SK-N-SH (cell line): ENCODE measurements at regions not wholly inside any gene's neighbourhood (a gene's known extent, or its start where the extent isn't known, plus 50 kb on each side); places are given as distances from the start of the nearest gene placed in this dataset.

ENCODE experiments used
- CTCF ChIA-PET: fragments of 300-600, 350-600 bp; formaldehyde crosslinking; extraction: SDS; loops from one replicate; lab custom pipeline; 2021; lab: Yijun Ruan, JAX
- POLR2A ChIA-PET: fragments of 350-600 bp; sonication (Branson Sonifier 250); formaldehyde crosslinking; extraction: SDS; loops from one replicate; lab custom pipeline; 2020; ENCODE audit warnings: antibody characterized with exemption, inconsistent platforms; lab: Yijun Ruan, JAX
- DNase-seq: peaks from one replicate; pipeline ENCODE4 v3.0.0; 2012
- H2AFZ ChIP-seq: fragments of 200-600 bp; sonication (generic); 2 replicates; pipeline ENCODE4 v1.8.1; 2016; ENCODE audit warnings: antibody characterized with exemption, mild to moderate bottlenecking, low read depth
- H3F3A ChIP-seq: fragments of 200-600 bp; sonication (generic); replicated peaks from 2 replicates; pipeline ENCODE3; 2016; ENCODE audit warnings: antibody characterized with exemption, mild to moderate bottlenecking; ENCODE audit not compliant: insufficient read depth
- H3K27ac ChIP-seq, 2 experiments: fragments of 200-500 bp in 1 of 2; fragments of 200-600 bp in 1 of 2; sonication (Bioruptor generic) in 1 of 2; sonication (generic), shearing (Covaris generic) in 1 of 2; 2 replicates each; pipeline versions ENCODE4 v1.5.1 to v1.6.1; 2014 to 2016; ENCODE audit warnings: low read depth in 2 of 2, inconsistent platforms in 1 of 2, low read length in 1 of 2, mild to moderate bottlenecking in 1 of 2, mixed read lengths in 1 of 2
- H3K27me3 ChIP-seq: fragments of 200-600 bp; sonication (generic), shearing (Covaris generic); 2 replicates; pipeline ENCODE4 v1.6.1; 2016; ENCODE audit warnings: mixed run types; ENCODE audit not compliant: insufficient read depth
- H3K36me3 ChIP-seq, 2 experiments: fragments of 200-500 bp in 1 of 2; fragments of 200-600 bp in 1 of 2; sonication (Bioruptor generic) in 1 of 2; sonication (generic) in 1 of 2; replicated peaks in 1 of 2; 2 replicates each; pipeline versions ENCODE3 to v1.5.1; 2014 to 2016; ENCODE audit warnings: low read length in 1 of 2, mild to moderate bottlenecking in 1 of 2; ENCODE audit not compliant: insufficient read depth in 2 of 2, control insufficient read depth in 1 of 2
- H3K4me1 ChIP-seq, 2 experiments: fragments of 200-500 bp in 1 of 2; fragments of 200-600 bp in 1 of 2; sonication (Bioruptor generic) in 1 of 2; sonication (generic), shearing (Covaris generic) in 1 of 2; 2 replicates each; pipeline versions ENCODE4 v1.5.1 to v1.6.1; 2014 to 2016; ENCODE audit warnings: low read depth in 1 of 2, low read length in 1 of 2, mixed run types in 1 of 2; ENCODE audit not compliant: insufficient read depth in 2 of 2, control insufficient read depth in 1 of 2
- H3K4me2 ChIP-seq: fragments of 200-600 bp; sonication (generic), shearing (Covaris generic); 2 replicates; pipeline ENCODE4 v1.6.1; 2017; ENCODE audit warnings: mixed run types
- H3K4me3 ChIP-seq, 2 experiments: fragments of 200-500 bp in 1 of 2; fragments of 200-600 bp in 1 of 2; sonication (Bioruptor generic) in 1 of 2; sonication (generic), shearing (Covaris generic) in 1 of 2; 2 replicates each; pipeline versions ENCODE4 v1.5.1 to v1.8.1; 2014 to 2016; ENCODE audit warnings: low read depth in 2 of 2, inconsistent platforms in 1 of 2, low read length in 1 of 2, mild to moderate bottlenecking in 1 of 2, mixed read lengths in 1 of 2, moderate library complexity in 1 of 2
- H3K79me2 ChIP-seq: fragments of 200-600 bp; sonication (generic); 2 replicates; pipeline ENCODE4 v1.8.1; 2017; ENCODE audit warnings: mild to moderate bottlenecking; ENCODE audit not compliant: insufficient read depth
- H3K9ac ChIP-seq: fragments of 200-600 bp; sonication (generic); 2 replicates; pipeline ENCODE4 v1.6.1; 2017; ENCODE audit warnings: mixed run types
- H3K9me2 ChIP-seq: fragments of 200-600 bp; sonication (generic); 2 replicates; pipeline ENCODE4 v1.6.1; 2017; ENCODE audit warnings: mixed run types
- H3K9me3 ChIP-seq: fragments of 200-600 bp; sonication (generic); 2 replicates; pipeline ENCODE4 v1.6.1; 2017; ENCODE audit warnings: mixed run types, mild to moderate bottlenecking, moderate library complexity
- H4K20me1 ChIP-seq: fragments of 200-600 bp; sonication (generic); 2 replicates; pipeline ENCODE4 v1.6.1; 2017; ENCODE audit warnings: mild to moderate bottlenecking, mixed run types; ENCODE audit not compliant: insufficient read depth
- ELF1 ChIP-seq: IDR thresholded peaks from 2 replicates; pipeline ENCODE4 v1.4.0; 2012
- FOSL2 ChIP-seq: IDR thresholded peaks from 2 replicates; pipeline ENCODE4 v1.4.0; 2012; ENCODE audit warnings: low read depth, mild to moderate bottlenecking, moderate library complexity, borderline replicate concordance
- FOXJ3 ChIP-seq: sonication (generic); formaldehyde crosslinking; IDR thresholded peaks from 2 replicates; pipeline ENCODE4 v1.5.1; 2020; ENCODE audit warnings: mild to moderate bottlenecking, missing genetic modification reagents
- FOXM1 ChIP-seq: IDR thresholded peaks from 2 replicates; pipeline ENCODE4 v1.4.0; 2012; ENCODE audit warnings: low read depth, mild to moderate bottlenecking
- IRF3 ChIP-seq: fragments of 150-350 bp; IDR thresholded peaks from 2 replicates; pipeline ENCODE4 v1.6.1; 2016; ENCODE audit warnings: mild to moderate bottlenecking, low read depth, low read length
- JUND ChIP-seq: IDR thresholded peaks from 2 replicates; pipeline ENCODE4 v1.4.0; 2012
- MXI1 ChIP-seq: IDR thresholded peaks from 2 replicates; pipeline ENCODE4 v1.6.1; 2012; ENCODE audit warnings: mild to moderate bottlenecking, low read depth, low read length, improper control_type of control experiment
- NFIC ChIP-seq: IDR thresholded peaks from 2 replicates; pipeline ENCODE4 v1.4.0; 2012; ENCODE audit warnings: borderline replicate concordance
- PBX3 ChIP-seq: IDR thresholded peaks from 2 replicates; pipeline ENCODE4; 2012
- POLR2AphosphoS5 ChIP-seq: IDR thresholded peaks from 2 replicates; pipeline ENCODE4 v1.6.1; 2012; ENCODE audit warnings: low read depth, low read length
- RAD21 ChIP-seq: IDR thresholded peaks from 2 replicates; pipeline ENCODE4 v1.6.1; 2012; ENCODE audit warnings: mild to moderate bottlenecking, low read length
- RXRA ChIP-seq: IDR thresholded peaks from 2 replicates; pipeline ENCODE4 v1.4.0; 2012; ENCODE audit warnings: low read depth, mild to moderate bottlenecking, borderline replicate concordance
- SIN3A ChIP-seq: IDR thresholded peaks from 2 replicates; pipeline ENCODE4 v1.6.1; 2012; ENCODE audit warnings: low read depth, mild to moderate bottlenecking, low read length, moderate library complexity, borderline replicate concordance
- TEAD4 ChIP-seq: IDR thresholded peaks from 2 replicates; pipeline ENCODE4 v1.4.0; 2012; ENCODE audit warnings: mild to moderate bottlenecking, borderline replicate concordance; ENCODE audit not compliant: insufficient read depth
- YY1 ChIP-seq: IDR thresholded peaks from 2 replicates; pipeline ENCODE4 v1.4.0; 2012; ENCODE audit warnings: low read depth, mild to moderate bottlenecking
- WGBS: methylation state at CpG from one replicate; pipeline ENCODE4 v1.1.6; 2017; ENCODE audit warnings: low lambda C conversion rate; 5-methylcytosine and 5-hydroxymethylcytosine counted together
- TF ChIP-seq, protein P1 (sequence below): IDR thresholded peaks from 2 replicates; pipeline ENCODE4 v1.4.0; 2012; ENCODE audit warnings: low read depth, borderline replicate concordance
- TF ChIP-seq, protein P2 (sequence below): fragments of 200-600 bp; sonication (generic); IDR thresholded peaks from 2 replicates; pipeline ENCODE4 v1.6.1; 2017; ENCODE audit warnings: antibody characterized with exemption, mild to moderate bottlenecking, moderate library complexity
- TF ChIP-seq, protein P3 (sequence below): IDR thresholded peaks from 2 replicates; pipeline ENCODE4 v1.4.0; 2012; ENCODE audit warnings: low read depth

- no peak for TF ChIP-seq RAD21
- TF ChIP-seq ELF1 = no peak
- TF ChIP-seq, all 33 proteins: peak for 0
These were observed 131.6 kb downstream of the OLFM4 start (continued) for GRCh38 chr13:53160211-53160610.

DNA sequence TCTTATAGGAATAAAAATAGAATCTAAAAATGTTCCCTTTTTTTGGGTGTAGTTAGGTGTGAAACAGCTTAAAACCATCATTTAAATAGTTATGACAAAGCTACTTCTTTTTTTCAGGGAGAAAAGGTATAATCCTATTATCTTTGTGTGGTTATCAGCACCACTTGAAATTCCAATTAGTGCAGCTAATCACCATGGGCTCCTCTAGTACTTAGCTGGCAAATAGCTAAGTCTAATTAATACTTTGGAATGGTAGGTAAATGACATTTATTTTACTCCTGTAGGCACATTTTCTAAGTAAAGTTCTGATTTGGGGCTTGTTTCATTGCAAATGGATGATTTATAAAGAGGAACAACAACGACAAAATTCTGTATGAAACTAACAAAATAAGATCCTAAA is 132.6 kb downstream of the OLFM4 start:
- Histone ChIP-seq H3K4me1 (no peaks in the 10 kb centered on the region), H3K4me3 (no peak overlapping the region), H4K20me1 (no peaks in the 10 kb centered on the region), H3K9me2 (no peaks in the 10 kb centered on the region), H2AFZ (no peak overlapping the region), H3K9ac (no peak overlapping the region), H3K4me2 (no peak overlapping the region), H3K36me3 (no peaks in the 10 kb centered on the region), H3F3A (no peaks in the 10 kb centered on the region), H3K79me2 (no peaks in the 10 kb centered on the region), H3K27ac (no peak overlapping the region), H3K27me3 (no peaks in the 10 kb centered on the region), H3K9me3 (no peaks in the 10 kb centered on the region)
- ChIA-PET POLR2A (no interaction called here), CTCF (interaction anchor here (0.7 to 2.8 kb wide), 6 partner anchors 9 to 262 kb away, joined by 3 to 22 read pairs (median 3); no protein-coding TSS in a partner anchor)
- WGBS = 8% methylated on average over 1 of the region's 1 CpG
- DNase-seq = no peak
- no peak for TF ChIP-seq POLR2AphosphoS5
- TF ChIP-seq NFIC = no peak
- TF ChIP-seq FOXM1 = no peak
- no peak for TF ChIP-seq PBX3
- TF ChIP-seq ELF1 = no peak
- TF ChIP-seq FOSL2 = no peak
- TF ChIP-seq FOXJ3 (CRISPR knock-in tag) = no peak
- TF ChIP-seq RXRA = no peak
- no peak for TF ChIP-seq JUND
- TF ChIP-seq, protein P1, sequence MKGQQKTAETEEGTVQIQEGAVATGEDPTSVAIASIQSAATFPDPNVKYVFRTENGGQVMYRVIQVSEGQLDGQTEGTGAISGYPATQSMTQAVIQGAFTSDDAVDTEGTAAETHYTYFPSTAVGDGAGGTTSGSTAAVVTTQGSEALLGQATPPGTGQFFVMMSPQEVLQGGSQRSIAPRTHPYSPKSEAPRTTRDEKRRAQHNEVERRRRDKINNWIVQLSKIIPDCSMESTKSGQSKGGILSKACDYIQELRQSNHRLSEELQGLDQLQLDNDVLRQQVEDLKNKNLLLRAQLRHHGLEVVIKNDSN = no peak
- TF ChIP-seq TEAD4 = no peak
- TF ChIP-seq IRF3 = no peak
- TF ChIP-seq SIN3A = no peak
- no peak for TF ChIP-seq MXI1
- TF ChIP-seq, protein P2, sequence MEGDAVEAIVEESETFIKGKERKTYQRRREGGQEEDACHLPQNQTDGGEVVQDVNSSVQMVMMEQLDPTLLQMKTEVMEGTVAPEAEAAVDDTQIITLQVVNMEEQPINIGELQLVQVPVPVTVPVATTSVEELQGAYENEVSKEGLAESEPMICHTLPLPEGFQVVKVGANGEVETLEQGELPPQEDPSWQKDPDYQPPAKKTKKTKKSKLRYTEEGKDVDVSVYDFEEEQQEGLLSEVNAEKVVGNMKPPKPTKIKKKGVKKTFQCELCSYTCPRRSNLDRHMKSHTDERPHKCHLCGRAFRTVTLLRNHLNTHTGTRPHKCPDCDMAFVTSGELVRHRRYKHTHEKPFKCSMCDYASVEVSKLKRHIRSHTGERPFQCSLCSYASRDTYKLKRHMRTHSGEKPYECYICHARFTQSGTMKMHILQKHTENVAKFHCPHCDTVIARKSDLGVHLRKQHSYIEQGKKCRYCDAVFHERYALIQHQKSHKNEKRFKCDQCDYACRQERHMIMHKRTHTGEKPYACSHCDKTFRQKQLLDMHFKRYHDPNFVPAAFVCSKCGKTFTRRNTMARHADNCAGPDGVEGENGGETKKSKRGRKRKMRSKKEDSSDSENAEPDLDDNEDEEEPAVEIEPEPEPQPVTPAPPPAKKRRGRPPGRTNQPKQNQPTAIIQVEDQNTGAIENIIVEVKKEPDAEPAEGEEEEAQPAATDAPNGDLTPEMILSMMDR = no peak
- TF ChIP-seq YY1 = no peak
- TF ChIP-seq, protein P3, sequence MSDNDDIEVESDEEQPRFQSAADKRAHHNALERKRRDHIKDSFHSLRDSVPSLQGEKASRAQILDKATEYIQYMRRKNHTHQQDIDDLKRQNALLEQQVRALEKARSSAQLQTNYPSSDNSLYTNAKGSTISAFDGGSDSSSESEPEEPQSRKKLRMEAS = no peak
